DND-41 (cell line): ENCODE measurements at regions not wholly inside any gene's neighbourhood (a gene's known extent, or its start where the extent isn't known, plus 50 kb on each side); places are given as distances from the start of the nearest gene placed in this dataset.

ENCODE experiments used
- CTCF ChIP-seq: IDR thresholded peaks from 2 replicates; pipeline ENCODE4 v1.5.1; 2012; ENCODE audit warnings: borderline replicate concordance, low read length, moderate library complexity, mild to moderate bottlenecking; ENCODE audit not compliant: poor library complexity, severe bottlenecking; ENCODE audit errors: extremely low read depth
- EZH2 ChIP-seq: IDR thresholded peaks from 3 replicates; pipeline ENCODE4 v1.6.1; 2012; ENCODE audit warnings: borderline replicate concordance, low read depth, mild to moderate bottlenecking, moderate library complexity, low read length, inconsistent platforms; ENCODE audit not compliant: severe bottlenecking

DNA sequence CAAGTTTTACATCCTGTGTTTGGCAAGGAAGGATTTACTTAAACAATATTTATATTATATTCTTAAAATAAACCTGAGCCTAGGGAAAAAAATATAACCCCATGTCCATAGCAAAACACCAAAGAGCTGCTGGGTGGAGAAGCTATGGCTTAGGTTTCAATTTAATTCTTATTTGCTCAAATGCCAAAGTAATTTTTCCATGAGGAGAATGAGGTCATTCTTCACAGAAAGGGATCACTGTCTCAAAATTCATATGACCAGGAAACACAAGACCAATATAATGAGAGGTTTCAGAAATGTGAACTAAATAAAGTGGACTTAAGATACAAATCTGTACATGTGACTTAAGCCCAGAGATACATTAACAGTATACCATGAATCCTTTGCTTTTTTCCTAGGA is 195.0 kb downstream of the PHLDA1 start:
- TF ChIP-seq CTCF (no peak), EZH2 (no peak)
